ENCODE measurements at regions not wholly inside any gene's neighbourhood (a gene's known extent, or its start where the extent isn't known, plus 50 kb on each side); places are given as distances from the start of the nearest gene placed in this dataset.

GRCh38 chr2:150350500-150350899, 137.0 kb downstream of the RND3 start:
- no peaks in the 10 kb centered on the region for H3K9me3 ChIP-seq (ENCODE audit: control insufficient read depth, insufficient read depth, low read length)
- no peaks in the 10 kb centered on the region for H3K27me3 Mint-ChIP-seq (ENCODE audit: low read depth in 2 of 2)
- no peak overlapping the region for H3K4me3 Mint-ChIP-seq
- DNase-seq: no peak
- H3K27ac Mint-ChIP-seq: no peak overlapping the region
- H3K27me3 ChIP-seq (ENCODE audit: control insufficient read depth, insufficient read depth, low read length): no peaks in the 10 kb centered on the region
- H3K4me1 ChIP-seq (ENCODE audit: control insufficient read depth, insufficient read depth, low read length): no peaks in the 10 kb centered on the region
- no peaks in the 10 kb centered on the region for H3K36me3 ChIP-seq (ENCODE audit: control insufficient read depth, insufficient read depth, low read length)
- ATAC-seq: no peak
- H3K4me1 Mint-ChIP-seq: no peaks in the 10 kb centered on the region
- H3K4me3 ChIP-seq (ENCODE audit: low read length): no peak overlapping the region
- 81% methylated on average over 2 of the region's 4 CpGs for WGBS (ENCODE audit: insufficient coverage)
- no peak overlapping the region for H3K27ac ChIP-seq (ENCODE audit: low read length)
- no peak for TF ChIP-seq CTCF (IDR thresholded peaks at IDR 0.05)
- peaks cover 13 to 15% of the 10 kb centered on the region in 2 donors for H3K9me3 Mint-ChIP-seq
- no peaks in the 10 kb centered on the region for H3K36me3 Mint-ChIP-seq
- intact Hi-C loops (cut with micrococcal nuclease): no loop called here

GRCh38 chr2:150346806-150347205, 140.7 kb downstream of the RND3 start:
- TF ChIP-seq CTCF (IDR thresholded peaks at IDR 0.05): no peak
- no peak for DNase-seq
- no peak overlapping the region for H3K27ac Mint-ChIP-seq
- peaks cover 14 to 18% of the 10 kb centered on the region in 2 donors for H3K9me3 Mint-ChIP-seq
- no CpG with 5 or more reads among the region's 4 CpGs for WGBS (ENCODE audit: insufficient coverage)
- no peaks in the 10 kb centered on the region for H3K36me3 ChIP-seq (ENCODE audit: control insufficient read depth, insufficient read depth, low read length)
- intact Hi-C loops (cut with micrococcal nuclease): no loop called here
- ATAC-seq: no peak
- no peaks in the 10 kb centered on the region for H3K27me3 ChIP-seq (ENCODE audit: control insufficient read depth, insufficient read depth, low read length)
- no peaks in the 10 kb centered on the region for H3K36me3 Mint-ChIP-seq
- no peaks in the 10 kb centered on the region for H3K4me1 Mint-ChIP-seq
- H3K4me3 Mint-ChIP-seq: no peak overlapping the region
- H3K4me3 ChIP-seq (ENCODE audit: low read length): no peak overlapping the region
- no peak overlapping the region for H3K27ac ChIP-seq (ENCODE audit: low read length)
- no peaks in the 10 kb centered on the region for H3K27me3 Mint-ChIP-seq (ENCODE audit: low read depth in 2 of 2)
- no peaks in the 10 kb centered on the region for H3K4me1 ChIP-seq (ENCODE audit: control insufficient read depth, insufficient read depth, low read length)
- H3K9me3 ChIP-seq (ENCODE audit: control insufficient read depth, insufficient read depth, low read length): no peaks in the 10 kb centered on the region

- no peaks in the 10 kb centered on the region for H3K36me3 Mint-ChIP-seq
- WGBS (ENCODE audit: insufficient coverage): 100% methylated on average over 4 of the region's 4 CpGs
- H3K27me3 Mint-ChIP-seq (ENCODE audit: low read depth in 2 of 2): no peaks in the 10 kb centered on the region
- no peaks in the 10 kb centered on the region for H3K9me3 ChIP-seq (ENCODE audit: control insufficient read depth, insufficient read depth, low read length)
- H3K4me3 ChIP-seq (ENCODE audit: low read length): no peak overlapping the region
- H3K27ac Mint-ChIP-seq: no peak overlapping the region
- H3K4me1 Mint-ChIP-seq: no peaks in the 10 kb centered on the region
- no peak for ATAC-seq
- no peak overlapping the region for H3K4me3 Mint-ChIP-seq
- TF ChIP-seq CTCF (IDR thresholded peaks at IDR 0.05): no peak
- H3K27ac ChIP-seq (ENCODE audit: low read length): no peak overlapping the region
- H3K9me3 Mint-ChIP-seq: peaks cover 12% of the 10 kb centered on the region in 2 donors
- intact Hi-C loops (cut with micrococcal nuclease): no loop called here
- no peaks in the 10 kb centered on the region for H3K27me3 ChIP-seq (ENCODE audit: control insufficient read depth, insufficient read depth, low read length)
- no peaks in the 10 kb centered on the region for H3K36me3 ChIP-seq (ENCODE audit: control insufficient read depth, insufficient read depth, low read length)
- H3K4me1 ChIP-seq (ENCODE audit: control insufficient read depth, insufficient read depth, low read length): no peaks in the 10 kb centered on the region
- no peak for DNase-seq
Observed at GRCh38 chr2:150341982-150342680, 145.3 kb downstream of the RND3 start.

GRCh38 chr2:150339951-150340350, 147.5 kb downstream of the RND3 start:
- no peak overlapping the region for H3K27ac Mint-ChIP-seq
- no peaks in the 10 kb centered on the region for H3K36me3 ChIP-seq (ENCODE audit: control insufficient read depth, insufficient read depth, low read length)
- H3K4me3 Mint-ChIP-seq: no peak overlapping the region
- H3K4me1 ChIP-seq (ENCODE audit: control insufficient read depth, insufficient read depth, low read length): no peaks in the 10 kb centered on the region
- 89% methylated on average over 1 of the region's 3 CpGs for WGBS (ENCODE audit: insufficient coverage)
- H3K36me3 Mint-ChIP-seq: no peaks in the 10 kb centered on the region
- H3K4me1 Mint-ChIP-seq: no peaks in the 10 kb centered on the region
- H3K27me3 ChIP-seq (ENCODE audit: control insufficient read depth, insufficient read depth, low read length): no peaks in the 10 kb centered on the region
- H3K9me3 Mint-ChIP-seq: peaks cover 5 to 13% of the 10 kb centered on the region in 2 donors
- no peak overlapping the region for H3K27ac ChIP-seq (ENCODE audit: low read length)
- DNase-seq (no peak), ATAC-seq (no peak)
- no peaks in the 10 kb centered on the region for H3K9me3 ChIP-seq (ENCODE audit: control insufficient read depth, insufficient read depth, low read length)
- intact Hi-C loops (cut with micrococcal nuclease): no loop called here
- H3K27me3 Mint-ChIP-seq (ENCODE audit: low read depth in 2 of 2): no peaks in the 10 kb centered on the region
- H3K4me3 ChIP-seq (ENCODE audit: low read length): no peak overlapping the region
- TF ChIP-seq CTCF (IDR thresholded peaks at IDR 0.05): no peak
